Endothelial cell of umbilical vein (primary cell): ENCODE measurements at regions not wholly inside any gene's neighbourhood (a gene's known extent, or its start where the extent isn't known, plus 50 kb on each side); places are given as distances from the start of the nearest gene placed in this dataset.

ENCODE experiments used
- BruUV-seq: library from RNA; stranded (reverse); fragments of 400-500 nt; replicated peaks from 2 replicates; lab custom pipeline; 2021; lab: Mats Ljungman, UMichigan
- CTCF ChIA-PET: fragments of 300-600, 350-600 bp; sonication (Branson Sonifier 250); formaldehyde crosslinking; loops from one replicate; lab custom pipeline; 2021; ENCODE audit warnings: antibody characterized with exemption, inconsistent platforms; lab: Charles Lee
- POLR2A ChIA-PET: fragments of 300-600, 350-600 bp; sonication (Branson Sonifier 250); formaldehyde crosslinking; loops from one replicate; lab custom pipeline; 2021; ENCODE audit warnings: antibody characterized with exemption, inconsistent platforms; lab: Charles Lee
- DNase-seq: peaks from one replicate; pipeline ENCODE4 v3.0.0-alpha.2; 2011; ENCODE audit warnings: low read depth, low spot score
- FAIRE-seq: peaks from 2 replicates; lab custom pipeline; 2011; peaks lifted over from hg19 to GRCh38; lab: Jason Lieb, UNC
- H2AFZ ChIP-seq: 2 replicates; pipeline ENCODE4 v1.6.0; 2012; ENCODE audit warnings: low read depth, low read length, control low read depth, inconsistent platforms
- H3K27ac ChIP-seq: 2 replicates; pipeline ENCODE4 v1.5.1; 2011; ENCODE audit warnings: low read depth, mild to moderate bottlenecking, control low read depth, low read length, moderate library complexity; ENCODE audit not compliant: insufficient read depth
- H3K27me3 ChIP-seq, 2 experiments: 2 replicates each; pipeline versions ENCODE4 v1.6.0 to v1.6.1; 2011; ENCODE audit warnings: low read length in 2 of 2, mixed read lengths in 1 of 2; ENCODE audit not compliant: control insufficient read depth in 2 of 2, insufficient read depth in 2 of 2
- H3K36me3 ChIP-seq, 2 experiments: 2 replicates in 1 of 2; 3 replicates in 1 of 2; pipeline ENCODE4 v1.5.1; 2011; ENCODE audit warnings: low read length in 2 of 2, mild to moderate bottlenecking in 1 of 2, moderate library complexity in 1 of 2; ENCODE audit not compliant: control insufficient read depth in 2 of 2, insufficient read depth in 2 of 2; ENCODE audit errors: extremely low read depth in 1 of 2
- H3K4me1 ChIP-seq: 3 replicates; pipeline ENCODE4 v1.5.1; 2011; ENCODE audit warnings: mild to moderate bottlenecking, low read length; ENCODE audit not compliant: control insufficient read depth, insufficient read depth; ENCODE audit errors: extremely low read depth
- H3K4me2 ChIP-seq: 2 replicates; pipeline ENCODE4 v1.6.1; 2011; ENCODE audit warnings: low read length, control low read depth, mixed read lengths; ENCODE audit not compliant: insufficient read depth
- H3K4me3 ChIP-seq, 3 experiments: fragments of 200-600 bp in 1 of 3; sonication (generic), shearing (Covaris generic) in 1 of 3; replicated peaks in 1 of 3; 2 replicates each; pipeline ENCODE4 v1.5.1; 2011 to 2016; ENCODE audit warnings: control low read depth in 3 of 3, low read length in 3 of 3, mild to moderate bottlenecking in 2 of 3, inconsistent platforms in 1 of 3, low read depth in 1 of 3, moderate library complexity in 1 of 3; ENCODE audit not compliant: insufficient read depth in 1 of 3
- H3K79me2 ChIP-seq: 2 replicates; pipeline ENCODE4 v1.6.0; 2012; ENCODE audit warnings: low read length, inconsistent platforms; ENCODE audit not compliant: control insufficient read depth, insufficient read depth
- H3K9ac ChIP-seq: replicated peaks from 2 replicates; pipeline ENCODE3; 2011; ENCODE audit warnings: low read length, control low read depth; ENCODE audit not compliant: insufficient read depth; ENCODE audit errors: extremely low read depth
- H3K9me1 ChIP-seq: replicated peaks from 3 replicates; pipeline ENCODE4 v1.6.0; 2011; ENCODE audit warnings: mild to moderate bottlenecking, low read length; ENCODE audit not compliant: control insufficient read depth, insufficient read depth; ENCODE audit errors: extremely low read depth
- H3K9me3 ChIP-seq: replicated peaks from 2 replicates; pipeline ENCODE4 v1.5.1; 2012; ENCODE audit warnings: low read length, inconsistent platforms; ENCODE audit not compliant: control insufficient read depth, insufficient read depth
- H4K20me1 ChIP-seq: replicated peaks from 2 replicates; pipeline ENCODE3; 2011; ENCODE audit warnings: mild to moderate bottlenecking, low read length; ENCODE audit not compliant: control insufficient read depth, insufficient read depth; ENCODE audit errors: extremely low read depth
- CTCF ChIP-seq, 2 donors: IDR thresholded peaks; 1 replicate in 1 of 2; 2 replicates in 1 of 2; pipeline ENCODE4 v1.5.1; 2011; ENCODE audit warnings: low read length in 2 of 2, mild to moderate bottlenecking in 2 of 2, moderate library complexity in 2 of 2, control low read depth in 1 of 2, inconsistent platforms in 1 of 2, low read depth in 1 of 2; ENCODE audit not compliant: insufficient read depth in 1 of 2; ENCODE audit errors: extremely low read depth in 1 of 2
- EZH2 ChIP-seq: IDR thresholded peaks from 2 replicates; pipeline ENCODE4 v1.6.1; 2012; ENCODE audit warnings: borderline replicate concordance, low read depth, mild to moderate bottlenecking, moderate library complexity, low read length, inconsistent platforms; ENCODE audit not compliant: severe bottlenecking
- FOS ChIP-seq: IDR thresholded peaks from 2 replicates; pipeline ENCODE4 v1.6.1; 2011; ENCODE audit warnings: mild to moderate bottlenecking, low read length, moderate library complexity, borderline replicate concordance; ENCODE audit not compliant: insufficient read depth
- GATA2 ChIP-seq: IDR thresholded peaks from 2 replicates; pipeline ENCODE4 v1.7.0; 2011; ENCODE audit warnings: low read depth, mild to moderate bottlenecking, moderate library complexity, mixed read lengths, low read length; ENCODE audit not compliant: insufficient read length, insufficient read depth
- JUN ChIP-seq: IDR thresholded peaks from 2 replicates; pipeline ENCODE4 v1.6.1; 2011; ENCODE audit warnings: borderline replicate concordance, low read depth; ENCODE audit not compliant: insufficient read length, insufficient read depth
- MAX ChIP-seq: IDR thresholded peaks from 2 replicates; pipeline ENCODE4 v1.6.1; 2011; ENCODE audit not compliant: insufficient read depth, insufficient read length
- MYC ChIP-seq: IDR thresholded peaks from one replicate; pipeline ENCODE4 v1.6.1; 2011; ENCODE audit warnings: mild to moderate bottlenecking, low read depth, low read length
- POLR2A ChIP-seq: IDR thresholded peaks from 2 replicates; pipeline ENCODE4 v1.6.1; 2012; ENCODE audit warnings: low read depth, mild to moderate bottlenecking, control low read depth, low read length
- POLR2AphosphoS5 ChIP-seq: IDR thresholded peaks from 2 replicates; pipeline ENCODE4 v1.6.1; 2012; ENCODE audit warnings: low read depth, mild to moderate bottlenecking, control low read depth, low read length, moderate library complexity; ENCODE audit not compliant: insufficient read depth
- dilution Hi-C: fragments of 300-500 bp; cut with MboI; formaldehyde crosslinking; loops from one replicate; pipeline ENCODE4 v1.15.0; 2019; ENCODE audit warnings: low sequenced_read_pairs; ENCODE audit not compliant: extremely low pct_ligation_motif_present
- intact Hi-C: fragments of 100-400 bp; cut with micrococcal nuclease; formaldehyde crosslinking; loops from one replicate; pipeline ENCODE4 v1.10.0; 2022

DNA sequence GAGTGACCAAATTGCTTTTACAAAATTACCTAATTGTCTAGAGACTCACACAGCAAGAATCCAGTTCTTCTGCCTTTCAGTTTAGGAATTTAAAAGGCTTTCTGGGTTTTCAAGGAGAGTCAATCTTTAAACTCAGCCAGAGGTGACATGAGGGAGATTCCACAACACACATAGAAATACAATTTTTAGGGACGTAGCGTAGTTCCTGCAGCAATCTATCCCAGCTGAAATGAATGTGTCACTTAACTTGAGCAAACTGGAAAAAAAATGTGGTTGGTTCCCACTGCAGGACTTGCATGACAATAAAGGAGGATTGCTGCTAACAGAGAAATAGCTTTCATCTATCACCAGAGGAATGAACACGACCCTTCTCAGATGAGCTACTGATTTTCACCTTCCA, 269.7 kb downstream of the OTOL1 start:
- CTCF ChIA-PET, result no interaction called here

More for the DNA sequence above, 269.7 kb downstream of the OTOL1 start:
- BruUV-seq, result no TSS peak
- Histone ChIP-seq H3K9ac (no peak overlapping the region), H3K79me2 (no peaks in the 10 kb centered on the region), H4K20me1 (no peaks in the 10 kb centered on the region), H3K4me3 (no peak overlapping the region), H3K27me3 (no peaks in the 10 kb centered on the region), H3K36me3 (no peaks in the 10 kb centered on the region), H3K9me3 (no peaks in the 10 kb centered on the region), H3K27ac (no peak overlapping the region), H3K4me1 (no peaks in the 10 kb centered on the region), H3K9me1 (no peaks in the 10 kb centered on the region), H3K4me2 (no peak overlapping the region), H2AFZ (no peak overlapping the region)
- intact Hi-C loops (no loop called here), dilution Hi-C loops (no loop called here)
- DNase-seq (no peak), FAIRE-seq (no peak)
- POLR2A ChIA-PET, result no interaction called here
- no peak for TF ChIP-seq CTCF (IDR thresholded peaks at IDR 0.05; ENCODE audit: extremely low read depth in 1 of 2, insufficient read depth in 1 of 2, low read depth in 1 of 2, low read length in 2 of 2)
- TF ChIP-seq POLR2AphosphoS5, result no peak
- TF ChIP-seq GATA2, result no peak
- no peak for TF ChIP-seq MYC
- no peak for TF ChIP-seq EZH2
- no peak for TF ChIP-seq JUN
- no peak for TF ChIP-seq MAX
- TF ChIP-seq FOS, result no peak
- no peak for TF ChIP-seq POLR2A
